Kidney (tissue), 13 donors: ENCODE measurements at regions not wholly inside any gene's neighbourhood (a gene's known extent, or its start where the extent isn't known, plus 50 kb on each side); places are given as distances from the start of the nearest gene placed in this dataset.
A peak's percentile ranks its signal among the peaks of the same experiment; 100 is the strongest.

Source experiments
- DNase-seq, 5 donors: peaks; one replicate each; pipeline ENCODE4 v3.0.0-alpha.2; 2013 to 2020
- FAIRE-seq: peaks from 2 replicates; lab custom pipeline; 2012; peaks lifted over from hg19 to GRCh38; lab: Jason Lieb, UNC
- H3K27ac ChIP-seq, 2 donors: one replicate each; pipeline ENCODE4 v1.7.0; 2013; ENCODE audit warnings: low read depth in 2 of 2, low read length in 2 of 2, inconsistent platforms in 1 of 2
- H3K27me3 ChIP-seq: one replicate; pipeline ENCODE4 v1.7.1; 2013; ENCODE audit warnings: low read length, inconsistent platforms; ENCODE audit not compliant: control insufficient read depth, insufficient read depth
- H3K36me3 ChIP-seq, 3 donors: one replicate each; pipeline versions ENCODE4 v1.7.0 to v1.7.1; 2013; ENCODE audit warnings: low read length in 3 of 3, control low read depth in 1 of 3, inconsistent platforms in 1 of 3; ENCODE audit not compliant: insufficient read depth in 3 of 3, control insufficient read depth in 2 of 3
- H3K4me1 ChIP-seq, 3 donors: one replicate each; pipeline versions ENCODE4 v1.7.0 to v1.7.1; 2013; ENCODE audit warnings: low read length in 3 of 3, inconsistent platforms in 1 of 3, low read depth in 1 of 3; ENCODE audit not compliant: control insufficient read depth in 2 of 3, insufficient read depth in 2 of 3
- H3K4me3 ChIP-seq, 3 donors: one replicate each; pipeline versions ENCODE4 v1.7.0 to v1.8.1; 2013; ENCODE audit warnings: low read length in 3 of 3, control low read depth in 1 of 3, inconsistent platforms in 1 of 3
- H3K9ac ChIP-seq, 3 donors: one replicate each; pipeline versions ENCODE4 v1.7.0 to v1.7.1; 2013; ENCODE audit warnings: low read length in 3 of 3, control low read depth in 1 of 3, inconsistent platforms in 1 of 3
- H3K9me3 ChIP-seq, 3 donors: one replicate each; pipeline versions ENCODE4 v1.7.0 to v1.7.1; 2013; ENCODE audit warnings: low read length in 3 of 3, control low read depth in 1 of 3, inconsistent platforms in 1 of 3; ENCODE audit not compliant: control insufficient read depth in 2 of 3, insufficient read depth in 1 of 3
- CTCF ChIP-seq: IDR thresholded peaks from 3 replicates; pipeline ENCODE4 v1.5.1; 2012; ENCODE audit warnings: mild to moderate bottlenecking, moderate library complexity, borderline replicate concordance; ENCODE audit not compliant: insufficient read depth; ENCODE audit errors: extremely low read depth
- intact Hi-C: fragments of 100-400 bp; cut with DNase I; formaldehyde crosslinking; loops from one replicate; pipeline ENCODE4 v1.11.1; 2022
- donor health status: control.
- donor health status: control.
- donor health status: control.
- donor health status: control.
- donor health status: control.
- donor health status: DM: yes; HTN: yes; CAD: no.
- donor health status: Normal renal cell carcinoma (clear cell type).

GRCh38 chr4:138401334-138401733 is 159.2 kb upstream of the SLC7A11 start:
- H3K4me1 ChIP-seq = peaks cover 0 to 6% (median 4%) of the 10 kb centered on the region in 3 donors
- no peaks in the 10 kb centered on the region for H3K9me3 ChIP-seq
- H3K9ac ChIP-seq = no peak overlapping the region
- no peak overlapping the region for H3K27ac ChIP-seq
- FAIRE-seq = no peak
- H3K4me3 ChIP-seq = no peak overlapping the region
- TF ChIP-seq CTCF = no peak
- no peaks in the 10 kb centered on the region for H3K36me3 ChIP-seq
- H3K27me3 ChIP-seq = no peaks in the 10 kb centered on the region
- intact Hi-C loops = no loop called here
- DNase-seq = peak in 4 of 5 donors; percentile 27 to 69 (median 50)

DNA sequence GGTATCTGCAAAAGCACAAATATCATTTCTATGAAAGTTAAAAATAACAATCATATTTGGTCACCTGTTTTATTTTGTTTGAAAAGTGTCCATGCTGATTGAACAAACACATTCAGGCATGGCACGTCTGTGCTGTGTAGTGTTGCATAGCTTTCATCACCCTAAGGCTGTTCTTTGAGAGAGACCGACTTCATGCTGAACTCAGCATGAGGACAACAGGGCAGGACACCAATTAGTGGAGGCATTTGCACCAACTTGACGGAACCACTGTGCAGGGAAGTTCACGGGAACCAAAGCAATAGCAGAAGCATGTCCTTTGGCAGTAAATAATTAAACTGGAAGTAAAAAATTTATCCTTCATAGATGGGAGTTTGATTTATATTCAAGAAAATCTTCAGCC is 158.4 kb upstream of the SLC7A11 start:
- Histone ChIP-seq H3K4me3 (no peak overlapping the region), H3K27me3 (no peaks in the 10 kb centered on the region), H3K9ac (no peak overlapping the region), H3K9me3 (no peaks in the 10 kb centered on the region), H3K4me1 (peaks cover 0 to 6% (median 2%) of the 10 kb centered on the region in 3 donors), H3K36me3 (no peaks in the 10 kb centered on the region), H3K27ac (no peak overlapping the region)
- FAIRE-seq (no peak), DNase-seq (peak in 2 of 5 donors; percentile 14 to 23)
- no peak for TF ChIP-seq CTCF
- intact Hi-C loops = no loop called here

DNA sequence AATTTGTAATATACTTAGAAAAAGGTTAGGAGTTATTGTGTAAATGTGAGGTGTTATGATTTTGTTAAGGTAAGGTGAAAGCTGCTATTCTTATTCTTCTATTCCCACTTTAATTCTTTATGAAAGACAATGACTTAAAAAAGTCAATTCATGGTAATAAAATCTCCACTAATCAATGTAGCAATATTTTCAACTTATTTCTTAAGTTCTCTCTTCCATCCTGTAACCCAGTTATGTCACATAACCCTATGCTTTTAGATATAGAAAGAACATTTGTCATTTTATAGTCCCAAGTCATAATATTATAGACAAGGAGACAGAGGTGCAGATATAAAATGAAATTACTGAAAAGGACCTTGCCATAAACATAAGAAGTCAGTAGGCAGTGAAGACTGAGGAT is 157.9 kb upstream of the SLC7A11 start:
- Histone ChIP-seq H3K27me3 (no peaks in the 10 kb centered on the region), H3K36me3 (no peaks in the 10 kb centered on the region), H3K4me3 (no peak overlapping the region), H3K9me3 (no peaks in the 10 kb centered on the region), H3K4me1 (peaks cover 0 to 4% (median 0%) of the 10 kb centered on the region in 3 donors), H3K27ac (no peak overlapping the region), H3K9ac (no peak overlapping the region)
- intact Hi-C loops = no loop called here
- no peak for TF ChIP-seq CTCF
- no peak for FAIRE-seq
- no peak for DNase-seq

GRCh38 chr4:138399081-138399480 is 156.9 kb upstream of the SLC7A11 start:
- DNase-seq = no peak
- H3K36me3 ChIP-seq = no peaks in the 10 kb centered on the region
- no peak overlapping the region for H3K27ac ChIP-seq
- intact Hi-C loops = no loop called here
- no peak overlapping the region for H3K4me3 ChIP-seq
- no peak for TF ChIP-seq CTCF
- no peaks in the 10 kb centered on the region for H3K4me1 ChIP-seq
- no peaks in the 10 kb centered on the region for H3K27me3 ChIP-seq
- H3K9ac ChIP-seq = no peak overlapping the region
- no peaks in the 10 kb centered on the region for H3K9me3 ChIP-seq
- FAIRE-seq = no peak
